HG03575 (cell line): ENCODE measurements at regions not wholly inside any gene's neighbourhood (a gene's known extent, or its start where the extent isn't known, plus 50 kb on each side); places are given as distances from the start of the nearest gene placed in this dataset.
"Not testable (repeated sequence)": the region's sequence is repeated elsewhere in the genome, so short reads cannot be mapped to it uniquely, and the experiment has no call there.

Experiments
- ATAC-seq: cut with Tn5 transposase; IDR thresholded peaks from one replicate; pipeline ENCODE4 v1.9.1; 2021; ENCODE audit not compliant: unreplicated experiment, insufficient number of reproducible peaks, low FRiP score; ENCODE audit errors: extremely low read depth

DNA sequence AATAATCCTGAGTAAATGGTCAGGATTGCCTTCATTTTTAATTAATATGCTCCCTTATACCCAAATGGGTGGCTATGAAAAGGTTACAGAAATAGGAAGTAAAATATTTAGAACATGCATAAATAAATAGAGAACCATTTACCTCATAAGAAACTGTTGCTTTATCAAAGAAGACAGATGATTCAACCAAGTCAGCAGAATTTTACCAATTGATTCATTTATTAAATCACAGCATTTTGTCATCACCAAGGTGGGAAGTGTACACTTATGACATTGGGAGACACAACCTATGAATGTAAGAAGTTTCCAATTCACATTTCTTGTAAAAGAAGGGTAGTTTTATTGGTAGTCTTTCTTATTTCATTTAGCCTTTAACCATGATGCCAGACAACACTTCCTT is 870.3 kb upstream of the CHORDC1 start:
- ATAC-seq: no peak

DNA sequence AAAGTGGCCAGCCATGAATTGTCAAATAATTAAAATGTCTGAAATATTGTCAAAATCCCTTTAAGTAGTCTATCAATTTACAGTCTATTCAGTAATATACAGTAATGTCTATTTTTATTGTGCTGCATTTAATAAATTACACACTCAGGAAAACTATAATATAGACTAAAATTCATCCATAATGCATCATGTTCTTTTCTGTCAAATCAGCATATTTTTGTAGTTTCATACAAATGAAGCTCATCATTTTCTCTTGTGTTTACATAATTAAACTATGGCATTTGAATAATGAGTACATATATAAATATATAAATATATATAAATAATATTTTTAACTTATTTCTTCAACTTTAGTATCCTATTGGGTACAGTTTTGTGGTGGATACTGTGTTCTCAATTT is 868.7 kb upstream of the CHORDC1 start:
- no peak for ATAC-seq

DNA sequence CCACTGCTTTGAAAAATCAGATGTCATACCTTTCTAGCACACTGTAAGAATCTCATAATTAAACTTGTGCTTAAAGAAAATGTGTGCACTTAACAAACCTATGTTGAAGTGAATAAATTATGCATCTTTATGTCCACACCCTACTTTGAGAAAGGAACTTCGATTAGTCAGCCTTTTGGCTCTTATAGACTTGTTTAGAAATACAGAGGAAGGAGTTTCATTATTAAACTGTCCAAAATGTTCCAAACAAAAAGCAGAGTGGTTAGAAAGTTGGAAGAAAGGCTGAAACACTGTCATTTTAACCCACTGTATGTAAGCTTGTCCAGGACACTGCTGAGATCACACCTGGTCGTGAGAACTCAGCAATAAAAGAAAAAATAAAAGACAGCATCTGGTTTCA is 863.2 kb upstream of the CHORDC1 start:
- ATAC-seq: no peak

DNA sequence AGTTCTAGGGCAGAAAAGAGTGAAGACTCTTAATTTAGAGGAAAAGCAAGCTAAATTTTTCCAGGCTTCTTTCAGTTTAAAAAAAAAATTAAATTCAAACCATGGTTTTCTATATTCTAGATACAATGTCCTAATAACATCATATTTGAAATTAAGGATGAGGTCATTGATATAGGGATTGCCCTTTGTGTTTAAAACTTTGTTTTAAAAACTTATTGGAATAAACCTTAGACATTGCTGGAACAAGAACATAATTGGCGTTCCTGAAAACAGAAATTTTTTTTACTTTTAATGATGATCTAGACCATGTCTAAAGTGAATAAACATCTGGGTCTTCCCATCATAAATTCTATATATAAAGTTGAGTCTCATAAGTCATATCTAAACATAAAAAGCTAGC is 859.4 kb upstream of the CHORDC1 start:
- ATAC-seq: no peak

DNA sequence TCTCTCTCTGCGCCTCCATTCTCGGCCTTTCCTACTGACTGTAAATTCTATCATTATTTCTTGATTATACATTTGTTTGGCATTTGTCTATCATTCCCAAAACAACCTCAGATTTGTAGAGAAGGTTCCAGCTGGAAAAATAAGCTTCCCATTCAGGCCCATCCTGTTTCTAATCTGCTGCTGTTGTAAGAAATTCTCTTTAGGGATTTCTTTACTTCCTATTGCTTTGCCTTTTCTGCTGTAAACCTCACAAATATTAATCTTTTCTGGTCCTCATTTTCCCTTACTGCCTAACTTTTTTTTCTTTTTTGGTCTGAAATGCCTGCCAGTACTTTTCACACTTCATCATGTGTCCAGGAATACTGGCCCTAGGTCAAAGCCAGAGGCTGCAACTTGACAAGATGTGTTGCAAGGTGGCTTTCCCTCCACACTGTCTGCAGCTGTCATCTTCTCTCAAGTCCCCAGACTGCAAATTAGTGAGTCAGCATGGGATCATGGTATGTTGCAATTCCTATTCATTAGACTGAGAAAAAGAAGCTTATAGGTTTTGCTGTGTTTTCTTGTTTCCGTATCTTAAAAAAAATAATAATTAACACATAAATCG is 858.7 kb upstream of the CHORDC1 start:
- no peak for ATAC-seq

DNA sequence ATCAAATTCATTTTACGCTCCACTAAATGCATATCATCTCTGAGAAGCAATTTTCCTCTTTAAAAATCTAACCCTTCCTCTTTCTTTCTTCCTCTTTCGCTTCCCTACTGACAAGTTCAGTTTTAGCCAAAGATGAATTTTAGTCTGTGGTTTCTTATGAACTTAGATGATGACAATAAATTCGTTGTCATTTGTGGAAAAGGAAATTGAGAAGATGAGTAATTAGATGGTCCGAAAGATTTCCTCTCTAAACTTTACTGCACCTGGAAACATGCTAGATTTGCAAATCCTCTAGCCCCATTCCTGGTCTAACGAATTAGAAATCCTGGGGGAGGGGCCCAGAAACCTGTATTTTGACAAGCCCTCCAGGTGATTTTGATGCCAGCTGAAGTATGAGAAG is 855.4 kb upstream of the CHORDC1 start:
- ATAC-seq: no peak

DNA sequence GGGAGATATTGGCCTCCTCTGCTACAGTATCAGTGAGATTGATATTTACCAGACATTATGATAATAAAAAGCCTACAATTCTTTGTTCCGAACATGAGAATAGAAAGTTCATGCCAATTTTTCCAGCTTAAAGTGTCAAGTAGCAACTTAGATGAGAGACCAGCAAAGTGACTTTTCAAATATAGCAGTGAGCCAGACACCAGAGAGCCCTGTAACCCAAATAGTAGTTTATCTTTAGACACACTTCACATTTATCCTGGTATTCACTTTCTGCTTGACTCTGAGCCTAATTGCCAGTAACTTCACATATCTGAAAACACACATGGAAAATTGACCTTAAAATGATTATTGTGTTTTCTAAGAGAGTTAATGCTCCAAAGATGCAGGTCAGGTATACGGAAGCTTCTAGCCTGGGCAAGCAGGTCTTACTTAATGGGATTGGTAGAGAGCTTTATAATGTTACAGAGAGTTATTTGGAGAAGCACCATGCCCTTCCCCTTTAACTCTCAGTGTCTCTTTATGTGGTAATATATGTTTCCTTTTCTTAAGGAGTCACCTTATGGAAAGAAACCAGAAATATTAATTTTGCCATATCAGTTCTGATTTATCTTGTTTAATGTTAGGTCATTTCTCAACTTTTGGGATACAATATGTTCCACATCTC is 852.3 kb upstream of the CHORDC1 start:
- ATAC-seq: no peak

DNA sequence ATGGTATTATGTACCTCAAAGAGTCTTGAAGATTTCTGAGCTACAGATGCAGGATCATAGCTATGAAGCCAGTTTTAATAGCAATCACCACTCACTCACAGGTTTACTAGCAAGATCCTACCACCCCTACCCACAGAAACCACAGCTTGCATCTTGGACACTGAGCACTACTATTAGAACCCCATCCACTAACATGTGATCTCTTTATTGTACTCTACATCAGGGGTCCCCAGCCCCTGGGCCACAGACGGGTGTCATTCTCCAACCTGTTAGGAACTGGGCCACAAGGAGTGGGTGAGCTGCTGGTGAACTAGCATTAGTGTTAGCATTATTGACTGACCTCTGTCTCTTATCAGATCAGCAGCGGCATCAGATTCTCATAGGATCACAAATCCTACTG is 844.8 kb upstream of the CHORDC1 start:
- no peak for ATAC-seq

DNA sequence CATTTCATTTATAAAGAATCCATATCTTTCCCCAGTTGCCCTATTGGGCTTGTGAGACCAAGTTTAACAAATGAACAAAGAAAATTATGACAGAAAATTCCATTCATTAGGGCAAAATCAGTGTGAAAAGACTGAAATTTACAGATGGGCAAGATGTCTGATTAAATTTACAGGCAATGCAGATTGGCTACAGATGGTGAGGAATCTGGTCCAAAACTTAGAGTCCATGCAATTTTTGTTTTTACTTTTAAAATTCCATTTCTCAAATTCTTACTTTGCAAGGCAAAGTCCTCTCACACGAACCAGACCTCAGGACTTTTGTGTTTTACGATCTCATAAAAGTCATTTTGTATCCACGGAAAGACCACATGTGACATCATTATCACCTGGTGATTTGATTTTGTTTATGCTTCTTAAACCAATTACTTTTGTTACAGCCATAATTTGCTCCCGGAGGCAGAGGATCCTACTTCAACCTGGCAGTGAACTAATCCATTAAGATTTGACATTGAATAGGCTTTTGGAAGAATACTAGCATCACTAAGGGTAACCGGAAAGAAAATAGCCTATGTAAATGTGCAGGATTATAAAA is 843.7 kb upstream of the CHORDC1 start:
- no peak for ATAC-seq

DNA sequence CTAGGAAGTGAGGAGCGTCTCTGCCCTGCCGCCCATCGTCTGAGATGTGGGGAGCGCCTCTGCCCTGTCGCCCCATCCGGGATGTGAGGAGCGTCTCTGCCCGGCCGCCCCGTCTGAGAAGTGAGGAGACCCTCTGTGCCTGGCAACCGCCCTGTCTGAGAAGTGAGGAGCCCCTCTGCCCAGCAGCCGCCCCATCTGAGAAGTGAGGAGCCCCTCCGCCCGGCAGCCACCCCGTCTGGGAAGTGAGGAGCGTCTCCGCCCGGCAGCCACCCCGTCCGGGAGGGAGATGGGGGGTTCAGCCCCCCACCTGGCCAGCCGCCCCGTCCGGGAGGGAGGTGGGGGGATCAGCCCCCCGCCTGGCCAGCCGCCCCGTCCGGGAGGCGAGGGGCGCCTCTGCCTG is 840.5 kb upstream of the CHORDC1 start:
- not testable (repeated sequence) for ATAC-seq

DNA sequence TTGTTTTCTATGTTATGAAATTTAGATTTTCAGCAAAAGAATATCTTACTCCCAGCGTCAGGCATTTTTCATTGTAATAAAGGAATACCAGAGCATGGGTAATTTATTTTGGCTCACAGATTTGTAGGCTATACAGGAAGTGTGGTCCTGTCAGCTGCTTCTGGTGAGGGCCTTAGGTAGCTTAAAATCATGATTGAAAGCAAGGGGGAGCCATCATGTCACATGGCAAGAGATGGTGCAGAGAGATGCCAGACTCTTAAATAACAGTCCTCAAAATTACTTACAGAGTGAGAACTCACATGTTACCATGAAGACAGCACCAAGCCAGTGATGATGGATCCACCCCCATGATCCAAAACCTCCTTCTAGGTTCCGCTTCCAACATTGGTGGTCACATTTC is 825.0 kb upstream of the CHORDC1 start:
- ATAC-seq: no peak

DNA sequence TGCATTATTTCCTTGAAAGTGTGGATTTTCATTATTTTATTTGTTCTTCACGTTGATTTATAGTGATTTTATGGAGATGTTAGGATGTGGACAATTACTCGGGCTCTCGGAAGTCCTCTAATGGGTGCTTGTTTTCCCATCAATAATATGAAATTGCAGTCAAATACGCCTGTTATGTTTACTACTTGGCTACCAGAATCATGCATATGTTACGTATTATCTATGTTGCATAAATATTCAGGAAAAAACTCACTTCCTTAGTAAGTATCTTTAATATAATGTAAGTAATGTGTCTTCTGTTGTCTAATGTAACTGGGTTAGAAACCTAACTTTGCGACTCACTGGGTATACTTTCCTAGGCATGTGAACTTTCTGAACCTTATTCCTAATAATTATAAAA is 823.4 kb upstream of the CHORDC1 start:
- no peak for ATAC-seq

DNA sequence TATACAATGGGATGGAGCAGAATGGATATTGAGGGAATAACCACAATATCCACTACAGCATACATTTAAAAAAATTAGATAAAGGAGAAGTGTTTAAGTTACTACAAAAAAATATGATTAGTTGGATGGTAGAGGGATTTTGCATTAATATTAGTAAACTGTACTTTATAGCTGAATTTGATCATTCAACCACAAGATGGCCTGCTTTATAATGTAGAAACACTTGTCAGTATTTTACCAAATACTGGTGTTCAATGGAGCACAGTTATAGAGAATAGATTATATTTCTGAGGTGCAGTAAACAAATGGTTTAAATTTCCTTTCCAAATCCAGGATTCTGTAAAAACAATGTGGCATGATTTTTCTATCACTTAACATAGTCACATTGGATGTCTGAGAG is 818.8 kb upstream of the CHORDC1 start:
- ATAC-seq: no peak

DNA sequence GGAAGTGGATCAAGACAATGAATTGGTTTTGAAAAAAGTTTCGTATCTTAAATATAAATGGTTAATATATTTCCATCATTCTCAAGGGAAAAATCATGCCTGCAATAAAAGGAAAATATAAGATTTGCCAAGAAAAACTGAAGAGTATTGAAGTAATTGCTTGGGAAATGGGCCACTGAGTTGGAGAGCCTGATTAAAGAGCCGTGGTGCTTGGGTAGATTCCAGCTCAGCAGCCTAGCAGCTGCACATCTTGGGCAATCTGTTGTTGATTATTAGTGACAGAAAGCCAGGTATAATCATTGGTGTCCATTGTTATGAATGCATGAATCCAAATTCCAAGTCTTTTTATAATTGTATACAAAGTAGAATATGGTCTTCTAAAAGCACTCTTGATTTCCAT is 800.9 kb upstream of the CHORDC1 start:
- ATAC-seq: no peak

DNA sequence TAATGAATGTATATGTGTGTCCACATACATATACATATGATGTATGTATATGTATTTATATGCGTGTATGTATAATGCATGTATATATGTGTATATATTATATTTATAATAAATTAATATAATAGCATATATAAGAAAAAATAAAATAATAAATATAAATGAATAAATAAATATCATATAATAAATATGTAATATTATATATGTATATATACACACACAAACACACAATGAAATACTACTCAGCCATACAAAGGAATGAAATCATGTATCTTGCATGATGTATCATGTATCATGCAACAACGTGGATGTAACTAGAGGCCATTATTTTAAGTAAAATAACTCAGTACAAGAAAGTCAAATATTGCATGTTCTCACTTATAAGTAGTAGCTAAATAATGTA is 788.7 kb upstream of the CHORDC1 start:
- ATAC-seq: no peak

DNA sequence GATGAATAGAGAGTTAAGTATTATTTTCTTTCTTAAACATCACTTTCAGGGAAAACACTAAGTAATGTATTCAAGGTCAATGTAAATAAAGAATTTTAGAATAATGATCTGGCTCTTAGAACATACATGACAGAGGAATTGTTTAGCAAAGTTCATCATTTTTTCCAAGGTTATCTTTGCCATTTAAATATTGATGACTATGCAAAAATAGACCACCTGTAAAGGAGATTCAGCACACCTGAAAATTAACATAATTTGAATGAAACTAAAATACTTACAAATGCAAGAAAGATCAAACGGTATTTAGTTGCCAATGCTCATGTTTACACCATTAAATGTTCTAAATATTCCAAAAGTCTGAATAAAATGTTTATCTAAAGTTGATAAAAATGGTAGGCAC is 782.6 kb upstream of the CHORDC1 start:
- no peak for ATAC-seq

DNA sequence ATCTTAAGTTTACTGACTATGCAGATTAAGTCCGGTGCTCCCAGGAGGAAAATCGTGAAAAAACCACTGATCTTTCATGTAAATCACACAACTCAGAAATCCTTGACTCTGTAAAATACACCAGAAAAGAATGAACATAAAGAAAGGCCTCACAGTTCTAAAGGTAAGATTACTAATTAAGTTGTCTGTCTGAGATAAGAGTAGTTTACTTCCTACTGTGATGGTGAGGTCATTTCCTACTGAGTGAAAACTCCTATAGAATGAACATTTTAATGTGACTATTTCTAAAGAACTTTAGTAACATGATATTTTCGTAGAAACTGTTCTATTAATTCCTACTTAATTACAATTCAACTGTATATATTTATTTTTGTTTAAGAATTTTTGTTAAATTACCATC is 774.4 kb upstream of the CHORDC1 start:
- ATAC-seq: no peak

DNA sequence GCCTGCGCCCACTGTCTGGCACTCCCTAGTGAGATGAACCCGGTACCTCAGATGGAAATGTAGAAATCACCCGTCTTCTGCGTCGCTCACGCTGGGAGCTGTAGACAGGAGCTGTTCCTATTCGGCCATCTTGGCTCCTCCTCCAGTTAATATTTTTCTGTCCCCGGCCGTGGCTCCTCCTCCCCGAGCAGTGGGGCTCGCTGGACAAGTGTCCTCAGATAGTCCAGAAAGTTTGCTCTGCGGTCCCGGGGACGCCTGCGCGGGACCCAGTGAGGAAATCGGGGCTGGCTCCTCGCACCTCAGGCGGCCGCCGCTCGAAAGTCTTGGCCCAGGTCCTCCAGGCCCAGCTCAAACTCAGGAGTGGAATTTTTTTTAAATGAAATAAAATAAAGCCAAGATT is 749.3 kb upstream of the CHORDC1 start:
- not testable (repeated sequence) for ATAC-seq

DNA sequence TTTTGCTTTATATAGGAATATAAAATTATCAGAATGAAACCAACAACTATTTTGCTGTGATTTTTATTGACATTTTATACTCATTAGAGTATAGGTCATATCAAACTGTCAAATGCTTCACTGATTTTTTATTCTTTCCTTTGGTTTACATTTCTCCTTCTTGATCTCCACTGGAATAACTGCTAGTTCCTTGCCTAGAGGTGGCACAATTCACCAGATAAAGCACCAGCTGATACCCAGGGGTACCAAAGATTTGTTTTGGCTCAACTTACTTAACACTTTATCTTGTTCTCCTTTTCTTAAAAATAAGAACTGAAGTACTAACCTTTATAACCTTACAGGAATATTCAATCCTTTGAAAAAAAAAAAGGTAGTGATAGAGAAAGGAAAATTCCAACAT is 725.1 kb upstream of the CHORDC1 start:
- ATAC-seq: no peak

DNA sequence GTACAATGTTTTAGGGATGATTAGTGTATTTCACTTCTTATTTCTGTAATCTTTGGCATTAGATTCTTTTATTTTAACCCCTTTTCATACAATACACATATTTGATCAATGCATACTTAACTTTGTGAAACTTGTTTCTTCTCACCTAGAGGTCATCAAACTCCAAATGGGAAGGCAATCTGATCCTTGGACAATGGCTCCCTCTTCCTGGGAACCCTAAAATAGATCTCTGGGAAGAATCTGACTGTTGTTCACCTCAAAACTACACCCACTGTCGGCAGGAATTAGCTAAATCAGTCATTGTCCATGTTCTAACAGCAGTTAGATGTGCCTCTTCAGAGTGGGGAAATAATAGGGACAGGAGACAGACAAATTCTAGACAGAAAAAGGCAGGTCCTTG is 707.4 kb upstream of the CHORDC1 start:
- ATAC-seq: no peak

DNA sequence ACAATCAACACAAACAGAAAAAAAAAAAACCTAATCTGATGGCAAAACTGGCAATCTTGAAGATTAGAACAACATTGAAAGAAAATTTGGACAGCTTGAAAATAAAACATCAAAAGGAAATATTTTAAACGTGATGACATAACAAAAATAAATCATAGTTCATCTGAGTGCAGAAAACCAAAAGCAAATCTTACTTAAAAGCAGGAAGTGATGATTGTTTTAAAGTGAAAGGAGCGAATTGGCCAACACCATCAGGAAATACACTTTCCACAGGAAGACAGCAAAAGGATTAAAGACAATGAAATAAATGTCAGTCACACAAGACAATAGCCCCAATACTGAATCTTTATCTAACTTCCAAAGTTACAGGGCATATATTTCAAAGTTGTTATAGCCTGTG is 696.5 kb upstream of the CHORDC1 start:
- ATAC-seq: no peak
